ENCODE measurements at regions not wholly inside any gene's neighbourhood (a gene's known extent, or its start where the extent isn't known, plus 50 kb on each side); places are given as distances from the start of the nearest gene placed in this dataset.

DNA sequence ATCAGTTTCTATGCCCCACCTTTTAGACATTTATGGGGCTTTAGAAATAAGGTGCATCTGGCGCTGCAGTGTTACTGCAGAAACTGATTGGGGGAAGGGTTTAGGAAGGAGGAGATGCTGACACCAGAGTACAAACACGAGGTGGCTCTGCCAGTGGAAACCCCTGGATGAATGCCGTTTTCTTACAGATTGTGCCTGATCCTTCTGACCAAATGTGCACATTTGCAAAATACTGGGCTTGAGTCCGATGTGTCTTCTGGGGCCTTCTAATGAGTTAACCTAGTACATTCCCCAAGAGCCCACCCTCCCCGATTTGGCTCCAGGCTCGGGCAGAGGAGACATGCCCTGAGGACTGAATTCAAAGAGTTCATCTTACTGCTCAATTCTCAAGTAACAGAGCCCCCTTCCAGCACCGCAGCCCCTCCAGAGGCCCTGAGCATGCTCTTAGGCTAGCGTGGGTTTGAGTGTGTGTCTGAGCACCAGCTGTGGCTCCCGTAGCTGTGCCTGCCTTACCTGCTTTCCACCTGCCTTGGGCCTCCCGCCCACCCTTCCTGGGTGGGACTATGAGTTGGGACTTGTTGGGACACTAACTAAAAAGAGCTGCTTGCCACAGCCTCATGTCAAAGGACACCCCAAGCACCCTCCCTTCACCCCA, 116.7 kb upstream of the COPS8 start:
- no peaks in the 10 kb centered on the region for H3K79me2 ChIP-seq (ENCODE audit: insufficient read depth)
- H3K9ac ChIP-seq: no peak overlapping the region
- ChIA-PET POLR2A (no interaction called here), CTCF (no interaction called here)
- no peaks in the 10 kb centered on the region for H4K20me1 ChIP-seq (ENCODE audit: insufficient read depth)
- WGBS (ENCODE audit: low lambda C conversion rate): 36% methylated on average over 10 of the region's 10 CpGs
- H3K4me2 ChIP-seq: no peak overlapping the region
- H2AFZ ChIP-seq (ENCODE audit: low read depth): no peak overlapping the region
- no peaks in the 10 kb centered on the region for H3K36me3 ChIP-seq (replicated peaks in 1 of 2; ENCODE audit: control insufficient read depth in 1 of 2, insufficient read depth in 2 of 2, low read length in 1 of 2)
- no peak for DNase-seq
- TF ChIP-seq, protein P1, sequence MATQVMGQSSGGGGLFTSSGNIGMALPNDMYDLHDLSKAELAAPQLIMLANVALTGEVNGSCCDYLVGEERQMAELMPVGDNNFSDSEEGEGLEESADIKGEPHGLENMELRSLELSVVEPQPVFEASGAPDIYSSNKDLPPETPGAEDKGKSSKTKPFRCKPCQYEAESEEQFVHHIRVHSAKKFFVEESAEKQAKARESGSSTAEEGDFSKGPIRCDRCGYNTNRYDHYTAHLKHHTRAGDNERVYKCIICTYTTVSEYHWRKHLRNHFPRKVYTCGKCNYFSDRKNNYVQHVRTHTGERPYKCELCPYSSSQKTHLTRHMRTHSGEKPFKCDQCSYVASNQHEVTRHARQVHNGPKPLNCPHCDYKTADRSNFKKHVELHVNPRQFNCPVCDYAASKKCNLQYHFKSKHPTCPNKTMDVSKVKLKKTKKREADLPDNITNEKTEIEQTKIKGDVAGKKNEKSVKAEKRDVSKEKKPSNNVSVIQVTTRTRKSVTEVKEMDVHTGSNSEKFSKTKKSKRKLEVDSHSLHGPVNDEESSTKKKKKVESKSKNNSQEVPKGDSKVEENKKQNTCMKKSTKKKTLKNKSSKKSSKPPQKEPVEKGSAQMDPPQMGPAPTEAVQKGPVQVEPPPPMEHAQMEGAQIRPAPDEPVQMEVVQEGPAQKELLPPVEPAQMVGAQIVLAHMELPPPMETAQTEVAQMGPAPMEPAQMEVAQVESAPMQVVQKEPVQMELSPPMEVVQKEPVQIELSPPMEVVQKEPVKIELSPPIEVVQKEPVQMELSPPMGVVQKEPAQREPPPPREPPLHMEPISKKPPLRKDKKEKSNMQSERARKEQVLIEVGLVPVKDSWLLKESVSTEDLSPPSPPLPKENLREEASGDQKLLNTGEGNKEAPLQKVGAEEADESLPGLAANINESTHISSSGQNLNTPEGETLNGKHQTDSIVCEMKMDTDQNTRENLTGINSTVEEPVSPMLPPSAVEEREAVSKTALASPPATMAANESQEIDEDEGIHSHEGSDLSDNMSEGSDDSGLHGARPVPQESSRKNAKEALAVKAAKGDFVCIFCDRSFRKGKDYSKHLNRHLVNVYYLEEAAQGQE (IDR thresholded peaks at IDR 0.05; ENCODE audit: low read depth, low read length): no peak
- TF ChIP-seq, protein P2, sequence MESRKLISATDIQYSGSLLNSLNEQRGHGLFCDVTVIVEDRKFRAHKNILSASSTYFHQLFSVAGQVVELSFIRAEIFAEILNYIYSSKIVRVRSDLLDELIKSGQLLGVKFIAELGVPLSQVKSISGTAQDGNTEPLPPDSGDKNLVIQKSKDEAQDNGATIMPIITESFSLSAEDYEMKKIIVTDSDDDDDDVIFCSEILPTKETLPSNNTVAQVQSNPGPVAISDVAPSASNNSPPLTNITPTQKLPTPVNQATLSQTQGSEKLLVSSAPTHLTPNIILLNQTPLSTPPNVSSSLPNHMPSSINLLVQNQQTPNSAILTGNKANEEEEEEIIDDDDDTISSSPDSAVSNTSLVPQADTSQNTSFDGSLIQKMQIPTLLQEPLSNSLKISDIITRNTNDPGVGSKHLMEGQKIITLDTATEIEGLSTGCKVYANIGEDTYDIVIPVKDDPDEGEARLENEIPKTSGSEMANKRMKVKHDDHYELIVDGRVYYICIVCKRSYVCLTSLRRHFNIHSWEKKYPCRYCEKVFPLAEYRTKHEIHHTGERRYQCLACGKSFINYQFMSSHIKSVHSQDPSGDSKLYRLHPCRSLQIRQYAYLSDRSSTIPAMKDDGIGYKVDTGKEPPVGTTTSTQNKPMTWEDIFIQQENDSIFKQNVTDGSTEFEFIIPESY (IDR thresholded peaks at IDR 0.05; ENCODE audit: borderline replicate concordance, low read depth): no peak
- no peak for TF ChIP-seq FOSL2 (IDR thresholded peaks at IDR 0.05; ENCODE audit: borderline replicate concordance, low read depth)
- no peak for TF ChIP-seq NFIC (IDR thresholded peaks at IDR 0.05; ENCODE audit: borderline replicate concordance)
- TF ChIP-seq IRF3 (IDR thresholded peaks at IDR 0.05; ENCODE audit: low read depth, low read length): no peak
- TF ChIP-seq ELF1 (IDR thresholded peaks at IDR 0.05): no peak
- no peaks in the 10 kb centered on the region for H3K9me2 ChIP-seq
- H3K4me1 ChIP-seq (ENCODE audit: control insufficient read depth in 1 of 2, insufficient read depth in 2 of 2, low read depth in 1 of 2, low read length in 1 of 2): no peaks in the 10 kb centered on the region
- no peaks in the 10 kb centered on the region; the same call in 1 of the 2 replicates for H3K27me3 ChIP-seq (ENCODE audit: insufficient read depth)
- no peak overlapping the region for H3K4me3 ChIP-seq (ENCODE audit: low read depth in 2 of 2, low read length in 1 of 2)
- no peaks in the 10 kb centered on the region for H3K9me3 ChIP-seq
- no peaks in the 10 kb centered on the region for H3F3A ChIP-seq (replicated peaks; ENCODE audit: insufficient read depth)
- H3K27ac ChIP-seq (ENCODE audit: low read depth in 2 of 2, low read length in 1 of 2): no peak overlapping the region

DNA sequence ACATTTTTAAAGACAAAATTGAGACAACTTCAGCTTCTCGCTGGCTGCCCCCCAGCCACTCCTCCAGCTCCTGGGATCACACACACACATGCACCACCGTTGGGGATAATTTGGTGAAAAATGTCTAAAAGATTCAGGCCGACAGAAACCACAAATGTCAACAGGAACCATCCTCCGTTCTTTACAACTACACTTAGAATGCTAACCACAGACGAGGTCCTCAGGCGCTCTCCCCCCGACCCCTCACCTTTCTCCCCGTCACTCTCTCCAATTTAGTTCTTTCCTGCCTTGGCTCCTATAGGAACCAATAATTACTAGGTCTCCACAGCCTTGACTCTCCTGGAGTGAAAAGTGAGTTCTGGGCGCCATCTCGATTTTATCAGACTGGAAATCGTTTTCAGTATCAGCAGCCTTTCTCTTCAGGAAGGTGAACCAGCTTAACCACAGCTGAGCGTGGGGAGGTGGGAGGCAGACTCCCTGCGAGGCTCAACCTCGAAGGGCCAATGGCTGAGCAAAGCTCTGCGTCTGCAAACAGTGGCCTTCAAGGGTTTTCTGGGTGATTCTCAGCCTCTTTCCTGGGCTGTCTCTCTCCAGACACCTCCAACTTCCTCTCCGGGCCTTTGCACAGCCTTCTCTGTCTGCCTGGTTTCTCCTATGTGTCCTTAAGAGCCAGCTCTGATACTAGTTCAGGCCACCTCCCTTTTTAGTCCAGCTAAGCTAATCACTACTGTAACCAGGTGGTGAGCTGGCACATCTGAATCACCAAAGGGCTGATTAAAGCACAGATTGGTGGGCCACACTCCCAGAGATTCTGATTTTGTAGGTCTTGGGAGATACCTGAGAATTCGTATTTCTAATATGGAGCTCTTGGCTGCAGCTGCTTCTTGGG, 115.7 kb upstream of the COPS8 start:
- no peaks in the 10 kb centered on the region; the same call in 1 of the 2 replicates for H3K27me3 ChIP-seq (ENCODE audit: insufficient read depth)
- WGBS (ENCODE audit: low lambda C conversion rate): 37% methylated on average over 17 of the region's 17 CpGs
- no peak for DNase-seq
- H3K4me3 ChIP-seq (ENCODE audit: low read depth in 2 of 2, low read length in 1 of 2): no peak overlapping the region
- H3K4me2 ChIP-seq: no peak overlapping the region
- no peaks in the 10 kb centered on the region for H4K20me1 ChIP-seq (ENCODE audit: insufficient read depth)
- no peaks in the 10 kb centered on the region for H3K9me2 ChIP-seq
- no peaks in the 10 kb centered on the region for H3K36me3 ChIP-seq (replicated peaks in 1 of 2; ENCODE audit: control insufficient read depth in 1 of 2, insufficient read depth in 2 of 2, low read length in 1 of 2)
- H3K79me2 ChIP-seq (ENCODE audit: insufficient read depth): no peaks in the 10 kb centered on the region
- POLR2A ChIA-PET: no interaction called here
- H3F3A ChIP-seq (replicated peaks; ENCODE audit: insufficient read depth): no peaks in the 10 kb centered on the region
- no peak overlapping the region for H3K9ac ChIP-seq
- no peaks in the 10 kb centered on the region for H3K9me3 ChIP-seq
- no peak overlapping the region for H3K27ac ChIP-seq (ENCODE audit: low read depth in 2 of 2, low read length in 1 of 2)
- no peaks in the 10 kb centered on the region for H3K4me1 ChIP-seq (ENCODE audit: control insufficient read depth in 1 of 2, insufficient read depth in 2 of 2, low read depth in 1 of 2, low read length in 1 of 2)
- H2AFZ ChIP-seq (ENCODE audit: low read depth): no peak overlapping the region
- CTCF ChIA-PET: interaction anchor here (0.7 to 1.1 kb wide), 2 partner anchors 26 to 38 kb away, joined by 3 read pairs; no protein-coding TSS in a partner anchor
- TF ChIP-seq FOXJ3 (CRISPR knock-in tag; IDR thresholded peaks at IDR 0.05) (no peak), RXRA (IDR thresholded peaks at IDR 0.05; ENCODE audit: borderline replicate concordance, low read depth) (no peak), IRF3 (IDR thresholded peaks at IDR 0.05; ENCODE audit: low read depth, low read length) (no peak), MXI1 (IDR thresholded peaks at IDR 0.05; ENCODE audit: low read depth, low read length) (no peak), FOXM1 (IDR thresholded peaks at IDR 0.05; ENCODE audit: low read depth) (no peak), SMC3 (IDR thresholded peaks at IDR 0.05; ENCODE audit: low read depth, low read length) (no peak), CHD2 (IDR thresholded peaks at IDR 0.05; ENCODE audit: low read length, partially characterized antibody) (no peak), NRF1 (IDR thresholded peaks at IDR 0.05; ENCODE audit: low read depth, low read length) (no peak), TEAD4 (IDR thresholded peaks at IDR 0.05; ENCODE audit: borderline replicate concordance, insufficient read depth) (no peak), ELF1 (IDR thresholded peaks at IDR 0.05) (no peak)
- TF ChIP-seq, protein P3, sequence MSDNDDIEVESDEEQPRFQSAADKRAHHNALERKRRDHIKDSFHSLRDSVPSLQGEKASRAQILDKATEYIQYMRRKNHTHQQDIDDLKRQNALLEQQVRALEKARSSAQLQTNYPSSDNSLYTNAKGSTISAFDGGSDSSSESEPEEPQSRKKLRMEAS (IDR thresholded peaks at IDR 0.05; ENCODE audit: low read depth): no peak
